Esophagus muscularis mucosa (tissue), 4 donors: ENCODE measurements at regions not wholly inside any gene's neighbourhood (a gene's known extent, or its start where the extent isn't known, plus 50 kb on each side); places are given as distances from the start of the nearest gene placed in this dataset.

Source experiments
- DNase-seq: peaks from one replicate; pipeline ENCODE4 v3.0.0-alpha.2; 2017; ENCODE audit errors: extremely low spot score
- H3K27ac ChIP-seq, 4 donors: fragments of 200-600 bp; sonication (generic); replicated peaks in 1 of 4; 1 replicate in 3 of 4; 2 replicates in 1 of 4; pipeline ENCODE4 v1.5.1; 2016 to 2019; ENCODE audit warnings: mild to moderate bottlenecking in 1 of 4
- H3K27me3 ChIP-seq, 4 donors: fragments of 200-600 bp; sonication (generic); one replicate each; pipeline versions ENCODE4 v1.5.1 to v1.6.0; 2016 to 2019
- H3K36me3 ChIP-seq, 4 donors: fragments of 200-600 bp; sonication (generic); one replicate each; pipeline ENCODE4 v1.5.1; 2016 to 2019
- H3K4me1 ChIP-seq, 4 donors: fragments of 200-600 bp; sonication (generic); one replicate each; pipeline ENCODE4 v1.5.1; 2016 to 2019
- H3K4me3 ChIP-seq, 4 donors: fragments of 200-600 bp; sonication (generic); 1 replicate in 2 of 4; 2 replicates in 2 of 4; pipeline ENCODE4 v1.5.1; 2016 to 2019; ENCODE audit warnings: mild to moderate bottlenecking in 4 of 4, moderate library complexity in 1 of 4
- H3K9me3 ChIP-seq, 4 donors: fragments of 200-600 bp; sonication (generic); 1 replicate in 3 of 4; 2 replicates in 1 of 4; pipeline ENCODE4 v1.5.1; 2016 to 2019
- CTCF ChIP-seq, 3 experiments: fragments of 200-600 bp in 2 of 3; fragments of 450-650 bp in 1 of 3; sonication (generic) in 2 of 3; IDR thresholded peaks; one replicate each; pipeline ENCODE4 v1.5.1; 2017 to 2019; ENCODE audit warnings: antibody characterized with exemption in 3 of 3, mild to moderate bottlenecking in 2 of 3, moderate library complexity in 1 of 3
- EP300 ChIP-seq: sonication (generic); formaldehyde crosslinking; IDR thresholded peaks from one replicate; pipeline ENCODE4 v1.6.1; 2017; ENCODE audit warnings: antibody characterized with exemption
- POLR2A ChIP-seq: fragments of 450-650 bp; IDR thresholded peaks from one replicate; pipeline ENCODE4 v1.6.1; 2017; ENCODE audit warnings: antibody characterized with exemption, moderate library complexity, mild to moderate bottlenecking, low read depth
- POLR2AphosphoS5 ChIP-seq, 2 donors: sonication (generic); formaldehyde crosslinking; IDR thresholded peaks; one replicate each; pipeline ENCODE4 v1.6.1; 2017; ENCODE audit warnings: antibody characterized with exemption in 2 of 2
- WGBS: methylation state at CpG from one replicate; pipeline ENCODE4 v1.1.5; 2018; 5-methylcytosine and 5-hydroxymethylcytosine counted together
- intact Hi-C: fragments of 100-400 bp; cut with DNase I; formaldehyde crosslinking; loops from one replicate; pipeline ENCODE4 v1.15.1; 2023

DNA sequence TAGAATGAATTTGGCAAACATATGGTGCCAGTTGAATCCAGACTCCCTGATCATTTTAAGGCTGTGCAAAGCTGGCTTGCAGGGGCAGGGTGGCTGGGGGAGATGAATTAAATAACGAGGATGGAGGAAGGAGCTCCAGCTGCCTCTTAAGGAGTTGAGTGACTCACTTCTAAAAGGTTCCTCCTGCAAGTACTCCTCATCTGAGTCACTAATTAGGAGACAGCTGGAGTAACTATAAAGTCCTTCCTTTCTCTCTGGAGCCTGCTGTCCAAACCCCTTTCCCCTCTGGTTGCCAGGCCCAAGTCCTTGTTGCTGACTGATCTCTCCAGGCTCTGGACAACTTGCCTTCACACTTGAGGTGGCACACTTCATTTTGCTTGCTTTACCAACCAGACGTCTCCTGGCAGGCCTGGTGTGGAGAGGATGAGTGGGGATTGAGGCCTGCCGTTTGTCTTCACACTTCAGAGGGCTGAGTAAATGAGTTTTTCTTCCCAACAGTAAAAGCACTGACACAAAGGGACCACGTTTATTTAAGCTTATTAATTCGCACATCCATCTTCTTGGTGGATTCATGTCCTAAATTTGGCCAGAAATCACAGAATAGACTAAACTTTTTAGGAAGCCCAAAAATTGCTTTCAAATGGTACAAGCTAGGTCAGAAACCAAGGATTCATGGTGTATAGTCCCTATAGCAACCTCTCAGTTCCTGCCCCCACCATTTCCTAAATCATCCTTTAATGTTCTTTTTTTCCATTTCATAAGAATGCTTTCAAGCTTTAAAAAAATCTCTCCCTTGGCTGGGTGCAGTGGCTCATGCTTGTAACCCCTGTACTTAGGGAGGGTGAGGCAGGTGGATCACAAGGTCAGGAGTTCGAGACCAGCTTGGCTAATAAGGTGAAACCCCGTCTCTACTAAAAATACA is 90.5 kb upstream of the MYRIP start:
- Histone ChIP-seq H3K27me3 (no peaks in the 10 kb centered on the region), H3K36me3 (no peaks in the 10 kb centered on the region), H3K27ac (no peak overlapping the region), H3K4me1 (no peaks in the 10 kb centered on the region), H3K4me3 (no peak overlapping the region), H3K9me3 (no peaks in the 10 kb centered on the region)
- intact Hi-C loops: no loop called here
- 50% methylated on average over 7 of the region's 7 CpGs for WGBS
- TF ChIP-seq CTCF (IDR thresholded peaks at IDR 0.05): no peak
- TF ChIP-seq POLR2A: no peak
- TF ChIP-seq POLR2AphosphoS5 (IDR thresholded peaks at IDR 0.05): no peak
- no peak for TF ChIP-seq EP300
- no peak for DNase-seq

DNA sequence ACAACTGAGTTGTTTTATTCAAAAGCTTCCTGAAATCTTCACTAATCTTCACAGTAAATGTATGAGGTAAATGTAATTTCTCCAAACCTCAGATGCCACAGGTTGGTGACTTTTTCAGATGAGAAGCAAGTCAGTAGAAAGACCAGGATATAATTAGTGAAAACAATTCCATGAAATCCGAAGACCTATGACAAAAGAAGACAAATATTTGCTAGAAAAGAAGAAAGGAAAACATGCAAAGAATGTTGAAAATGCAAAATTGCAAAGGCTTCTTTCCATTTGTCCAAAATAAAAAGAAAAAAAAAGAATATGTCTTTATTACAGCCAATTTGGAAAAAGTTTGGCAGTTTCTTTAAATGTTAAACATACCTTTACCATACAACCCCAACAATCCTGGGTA is 88.3 kb upstream of the MYRIP start:
- H3K36me3 ChIP-seq: no peaks in the 10 kb centered on the region
- 59% methylated on average over 1 of the region's 1 CpG for WGBS
- DNase-seq: no peak
- H3K27me3 ChIP-seq: no peaks in the 10 kb centered on the region
- H3K27ac ChIP-seq: no peak overlapping the region
- no peaks in the 10 kb centered on the region for H3K9me3 ChIP-seq
- intact Hi-C loops: no loop called here
- no peaks in the 10 kb centered on the region for H3K4me1 ChIP-seq
- no peak overlapping the region for H3K4me3 ChIP-seq
- no peak for TF ChIP-seq POLR2AphosphoS5 (IDR thresholded peaks at IDR 0.05)
- TF ChIP-seq CTCF (IDR thresholded peaks at IDR 0.05): no peak
- TF ChIP-seq POLR2A: no peak
- no peak for TF ChIP-seq EP300

DNA sequence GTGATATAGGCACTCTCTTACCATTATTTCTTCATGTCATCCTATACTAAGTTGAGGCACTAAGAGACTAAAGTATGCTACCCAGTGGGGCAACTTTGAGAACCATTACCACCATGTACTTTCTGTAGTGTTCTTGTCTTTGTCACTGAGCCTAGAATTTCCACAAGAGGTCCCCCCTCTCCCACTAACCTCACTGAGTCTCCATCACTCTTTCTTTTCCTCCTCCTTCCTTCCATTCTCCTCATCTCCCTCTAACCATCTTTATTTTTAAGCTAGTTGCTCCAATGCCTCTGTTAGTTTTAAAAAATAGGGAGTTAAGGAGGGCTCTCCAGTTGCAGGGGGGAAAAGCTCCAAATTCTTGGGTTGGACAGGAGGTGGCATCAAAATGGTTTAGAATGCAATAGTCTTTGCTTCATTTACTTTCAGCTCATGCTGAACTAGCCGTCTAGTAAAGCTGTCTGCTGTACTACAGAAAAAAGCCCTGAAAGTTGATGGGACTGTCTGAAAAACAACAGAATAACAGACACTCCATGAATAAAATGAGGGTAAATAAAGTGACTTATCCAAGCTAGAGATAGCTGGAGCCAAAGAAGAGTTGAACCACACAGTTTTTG is 85.1 kb upstream of the MYRIP start:
- H3K9me3 ChIP-seq: no peaks in the 10 kb centered on the region
- H3K27me3 ChIP-seq: no peaks in the 10 kb centered on the region
- H3K4me1 ChIP-seq: no peaks in the 10 kb centered on the region
- DNase-seq: no peak
- no peak overlapping the region for H3K4me3 ChIP-seq
- no peak for TF ChIP-seq POLR2AphosphoS5 (IDR thresholded peaks at IDR 0.05)
- TF ChIP-seq POLR2A: no peak
- no peak for TF ChIP-seq EP300
- TF ChIP-seq CTCF (IDR thresholded peaks at IDR 0.05): peak in 1 of 3 experiments; percentile 19
- intact Hi-C loops: no loop called here
- no peak overlapping the region for H3K27ac ChIP-seq
- no peaks in the 10 kb centered on the region for H3K36me3 ChIP-seq
- 35% methylated on average over 1 of the region's 1 CpG for WGBS

GRCh38 chr3:39725321-39725720 is 84.1 kb upstream of the MYRIP start:
- TF ChIP-seq POLR2A (no peak), EP300 (no peak), CTCF (IDR thresholded peaks at IDR 0.05) (no peak), POLR2AphosphoS5 (IDR thresholded peaks at IDR 0.05) (no peak)
- 77% methylated on average over 1 of the region's 1 CpG for WGBS
- Histone ChIP-seq H3K4me1 (no peaks in the 10 kb centered on the region), H3K27ac (no peak overlapping the region), H3K9me3 (no peaks in the 10 kb centered on the region), H3K27me3 (no peaks in the 10 kb centered on the region), H3K4me3 (no peak overlapping the region), H3K36me3 (no peaks in the 10 kb centered on the region)
- DNase-seq: no peak
- intact Hi-C loops: no loop called here
